Muscle layer of duodenum (tissue), 2 donors: ENCODE measurements at regions not wholly inside any gene's neighbourhood (a gene's known extent, or its start where the extent isn't known, plus 50 kb on each side); places are given as distances from the start of the nearest gene placed in this dataset.
"Not testable (repeated sequence)": the region's sequence is repeated elsewhere in the genome, so short reads cannot be mapped to it uniquely, and the experiment has no call there.

ENCODE experiments used
- H3K27ac ChIP-seq: one replicate; pipeline ENCODE4 v1.7.0; 2013; ENCODE audit warnings: mild to moderate bottlenecking, low read length
- H3K27me3 ChIP-seq: one replicate; pipeline ENCODE4 v1.7.0; 2013; ENCODE audit warnings: low read depth, mild to moderate bottlenecking, control low read depth, low read length
- H3K36me3 ChIP-seq, 2 donors: one replicate each; pipeline ENCODE4 v1.7.0; 2013; ENCODE audit warnings: low read length in 2 of 2, control low read depth in 1 of 2, mild to moderate bottlenecking in 1 of 2; ENCODE audit not compliant: insufficient read depth in 2 of 2, control insufficient read depth in 1 of 2
- H3K4me1 ChIP-seq, 2 donors: one replicate each; pipeline ENCODE4 v1.7.0; 2013; ENCODE audit warnings: low read length in 2 of 2, mild to moderate bottlenecking in 2 of 2, control low read depth in 1 of 2, moderate library complexity in 1 of 2; ENCODE audit not compliant: insufficient read depth in 2 of 2, control insufficient read depth in 1 of 2
- H3K4me3 ChIP-seq, 2 donors: one replicate each; pipeline ENCODE4 v1.7.0; 2013; ENCODE audit warnings: low read length in 2 of 2, low read depth in 1 of 2, mild to moderate bottlenecking in 1 of 2
- H3K9me3 ChIP-seq, 2 donors: one replicate each; pipeline ENCODE4 v1.7.0; 2013; ENCODE audit warnings: low read length in 2 of 2, control low read depth in 1 of 2, mild to moderate bottlenecking in 1 of 2; ENCODE audit not compliant: control insufficient read depth in 1 of 2
- donor health status: healthy.

GRCh38 chr9:1876891-1877496, 138.2 kb upstream of the SMARCA2 start:
- Histone ChIP-seq H3K36me3 (no peaks in the 10 kb centered on the region), H3K27me3 (no peaks in the 10 kb centered on the region), H3K4me3 (no peak overlapping the region), H3K9me3 (no peaks in the 10 kb centered on the region), H3K4me1 (no peaks in the 10 kb centered on the region), H3K27ac (no peak overlapping the region)

DNA sequence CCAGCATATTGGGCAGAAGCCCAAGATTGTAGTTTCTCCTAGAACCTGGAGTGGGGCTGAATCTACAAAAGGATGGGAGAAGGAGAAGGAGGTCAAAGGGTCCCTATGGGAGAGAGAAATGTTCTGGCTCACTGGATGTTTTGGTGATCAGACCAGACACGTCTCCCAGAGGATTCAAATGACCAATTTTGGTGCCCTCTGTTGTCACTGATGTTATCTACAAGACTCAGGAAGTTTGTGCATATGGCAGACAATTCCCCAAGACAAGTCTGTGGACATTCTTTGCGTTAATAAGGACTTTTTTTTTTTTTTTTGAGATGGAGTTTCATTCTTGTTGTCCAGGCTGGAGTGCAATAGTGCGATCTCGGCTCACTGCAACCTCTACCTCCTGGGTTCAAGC, 137.2 kb upstream of the SMARCA2 start:
- no peaks in the 10 kb centered on the region for H3K27me3 ChIP-seq
- no peaks in the 10 kb centered on the region for H3K9me3 ChIP-seq
- H3K27ac ChIP-seq = no peak overlapping the region
- no peak overlapping the region for H3K4me3 ChIP-seq
- no peaks in the 10 kb centered on the region for H3K36me3 ChIP-seq
- H3K4me1 ChIP-seq = no peaks in the 10 kb centered on the region

- H3K9me3 ChIP-seq = no peaks in the 10 kb centered on the region
- no peaks in the 10 kb centered on the region for H3K36me3 ChIP-seq
- H3K4me1 ChIP-seq = no peaks in the 10 kb centered on the region
- H3K27me3 ChIP-seq = no peaks in the 10 kb centered on the region
- no peak overlapping the region for H3K4me3 ChIP-seq
- H3K27ac ChIP-seq = no peak overlapping the region
Measured at GRCh38 chr9:1878811-1879210, 136.3 kb upstream of the SMARCA2 start.

GRCh38 chr9:1879501-1879900, 135.6 kb upstream of the SMARCA2 start:
- Histone ChIP-seq H3K36me3 (no peaks in the 10 kb centered on the region), H3K4me3 (no peak overlapping the region), H3K9me3 (no peaks in the 10 kb centered on the region), H3K27me3 (no peaks in the 10 kb centered on the region), H3K27ac (no peak overlapping the region), H3K4me1 (no peaks in the 10 kb centered on the region)

- H3K27me3 ChIP-seq = no peaks in the 10 kb centered on the region
- no peaks in the 10 kb centered on the region for H3K36me3 ChIP-seq
- no peak overlapping the region for H3K27ac ChIP-seq
- H3K9me3 ChIP-seq = no peaks in the 10 kb centered on the region
- H3K4me1 ChIP-seq = no peaks in the 10 kb centered on the region
- H3K4me3 ChIP-seq = no peak overlapping the region
Measured at GRCh38 chr9:1880038-1880565, 135.0 kb upstream of the SMARCA2 start.

DNA sequence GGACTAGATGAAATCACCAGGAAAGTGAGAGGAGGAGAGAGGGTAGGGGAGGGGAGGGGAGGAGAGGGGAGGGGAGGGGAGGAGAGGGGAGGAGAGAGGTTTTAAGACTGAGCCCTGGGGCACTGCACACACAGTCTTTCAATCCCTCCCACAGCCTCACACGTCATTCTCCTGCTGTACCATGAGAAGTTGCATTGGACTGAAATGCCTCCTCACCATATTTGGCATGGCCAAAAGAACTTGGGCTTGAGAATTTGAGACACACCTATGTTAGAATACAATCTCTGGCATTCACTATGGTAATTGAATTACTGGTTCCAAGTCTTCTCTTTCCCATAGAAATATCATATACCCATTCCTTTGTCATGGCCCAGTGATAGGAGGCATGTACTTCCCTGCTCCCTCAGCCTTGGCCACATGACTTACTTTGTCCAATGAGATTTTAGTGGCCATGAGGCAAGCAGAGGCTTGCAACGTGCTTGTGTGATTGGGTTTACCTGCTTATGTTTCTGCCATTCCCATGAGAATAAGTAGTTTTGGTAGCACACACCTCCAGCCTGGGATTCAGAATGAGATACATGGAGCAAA, 133.3 kb upstream of the SMARCA2 start:
- H3K27me3 ChIP-seq = no peaks in the 10 kb centered on the region
- no peaks in the 10 kb centered on the region for H3K36me3 ChIP-seq

GRCh38 chr9:1882711-1883403, 132.3 kb upstream of the SMARCA2 start:
- Histone ChIP-seq H3K9me3 (no peaks in the 10 kb centered on the region), H3K36me3 (no peaks in the 10 kb centered on the region), H3K27ac (no peak overlapping the region), H3K27me3 (no peaks in the 10 kb centered on the region), H3K4me3 (no peak overlapping the region), H3K4me1 (no peaks in the 10 kb centered on the region)

More for the DNA sequence above, 133.3 kb upstream of the SMARCA2 start:
- H3K4me1 ChIP-seq = no peaks in the 10 kb centered on the region
- H3K9me3 ChIP-seq = no peaks in the 10 kb centered on the region
- H3K27ac ChIP-seq = no peak overlapping the region
- H3K4me3 ChIP-seq = no peak overlapping the region

- no peaks in the 10 kb centered on the region for H3K27me3 ChIP-seq
- no peak overlapping the region for H3K4me3 ChIP-seq
- no peaks in the 10 kb centered on the region for H3K4me1 ChIP-seq
- H3K27ac ChIP-seq = no peak overlapping the region
- no peaks in the 10 kb centered on the region for H3K36me3 ChIP-seq
- no peaks in the 10 kb centered on the region for H3K9me3 ChIP-seq
Measured at GRCh38 chr9:1890201-1890600, 124.9 kb upstream of the SMARCA2 start.

GRCh38 chr9:1890816-1891215, 124.3 kb upstream of the SMARCA2 start:
- Histone ChIP-seq H3K27me3 (no peaks in the 10 kb centered on the region), H3K36me3 (no peaks in the 10 kb centered on the region), H3K9me3 (no peaks in the 10 kb centered on the region), H3K4me3 (no peak overlapping the region), H3K27ac (no peak overlapping the region), H3K4me1 (no peaks in the 10 kb centered on the region)

GRCh38 chr9:1903080-1903704, 112.0 kb upstream of the SMARCA2 start:
- not testable (repeated sequence) for H3K4me3 ChIP-seq, H3K36me3 ChIP-seq, H3K4me1 ChIP-seq, H3K27ac ChIP-seq, H3K27me3 ChIP-seq
- peaks cover 0 to 21% of the 10 kb centered on the region in 2 donors for H3K9me3 ChIP-seq

DNA sequence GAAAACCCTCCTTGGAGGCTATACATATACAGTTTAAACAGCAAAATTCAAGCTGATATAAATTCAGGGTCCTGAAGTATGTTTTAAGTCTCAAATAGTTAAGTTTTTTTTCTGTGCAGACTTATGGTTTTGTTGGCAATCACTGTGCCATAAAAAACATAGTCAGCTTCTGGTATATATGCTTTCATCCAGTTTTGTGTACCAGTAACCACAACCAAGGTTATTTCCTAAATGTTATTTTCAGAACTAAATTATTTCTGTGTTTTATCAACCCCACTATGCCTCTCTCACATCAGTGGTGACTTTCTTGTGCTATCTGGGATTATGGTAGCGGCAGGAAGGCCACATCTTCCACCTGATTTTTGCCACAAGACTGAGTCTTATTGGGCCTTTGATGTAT, 107.7 kb upstream of the SMARCA2 start:
- Histone ChIP-seq H3K4me3 (no peak overlapping the region), H3K27ac (no peak overlapping the region), H3K9me3 (peaks cover 0 to 18% of the 10 kb centered on the region in 2 donors), H3K36me3 (no peaks in the 10 kb centered on the region), H3K4me1 (no peaks in the 10 kb centered on the region), H3K27me3 (no peaks in the 10 kb centered on the region)
